Type B pancreatic cell (in vitro differentiated cells): ENCODE measurements at regions not wholly inside any gene's neighbourhood (a gene's known extent, or its start where the extent isn't known, plus 50 kb on each side); places are given as distances from the start of the nearest gene placed in this dataset.

Experiments used
- DNase-seq: peaks from one replicate; pipeline ENCODE4 v3.0.0; 2021; ENCODE audit warnings: mixed read lengths; ENCODE audit not compliant: unreplicated experiment; ENCODE audit errors: extremely low spot score
- H3K27ac Mint-ChIP-seq: 2 replicates; pipeline ENCODE4 v1.8.0; 2021; ENCODE audit warnings: mild to moderate bottlenecking, mixed read lengths
- H3K27me3 Mint-ChIP-seq: 2 replicates; pipeline ENCODE4 v1.8.0; 2021; ENCODE audit warnings: mixed read lengths
- H3K36me3 Mint-ChIP-seq: 2 replicates; pipeline ENCODE4 v1.8.0; 2021; ENCODE audit warnings: mixed read lengths
- H3K4me1 Mint-ChIP-seq: one replicate; pipeline ENCODE4 v1.8.0; 2021; ENCODE audit warnings: mixed read lengths; ENCODE audit not compliant: unreplicated experiment
- H3K4me3 Mint-ChIP-seq: 2 replicates; pipeline ENCODE4 v1.8.0; 2021; ENCODE audit warnings: mild to moderate bottlenecking, mixed read lengths
- H3K9me3 Mint-ChIP-seq: 2 replicates; pipeline ENCODE4 v1.8.0; 2021; ENCODE audit warnings: mixed read lengths
- CTCF ChIP-seq: fragments of 200-600 bp; sonication (generic); conservative IDR thresholded peaks from 2 replicates; pipeline ENCODE4 v1.5.0; 2021; ENCODE audit warnings: antibody characterized with exemption, mild to moderate bottlenecking

- no peak for TF ChIP-seq CTCF
Observed at GRCh38 chr12:130074661-130075406, 87.4 kb upstream of the FZD10 start.

GRCh38 chr12:130075497-130076076 is 86.7 kb upstream of the FZD10 start:
- DNase-seq: no peak
- no peak for TF ChIP-seq CTCF
- Mint-ChIP-seq H3K4me1 (peaks cover 39% of the 10 kb centered on the region), H3K27ac (no peak overlapping the region), H3K4me3 (no peak overlapping the region), H3K36me3 (no peaks in the 10 kb centered on the region), H3K27me3 (peaks cover 50% of the 10 kb centered on the region), H3K9me3 (peaks cover 9% of the 10 kb centered on the region)

More at GRCh38 chr12:130074661-130075406, 87.4 kb upstream of the FZD10 start:
- peaks cover 44% of the 10 kb centered on the region for H3K27me3 Mint-ChIP-seq
- no peak overlapping the region for H3K4me3 Mint-ChIP-seq
- H3K9me3 Mint-ChIP-seq: peaks cover 9% of the 10 kb centered on the region
- DNase-seq: no peak
- H3K27ac Mint-ChIP-seq: no peak overlapping the region
- peaks cover 41% of the 10 kb centered on the region for H3K4me1 Mint-ChIP-seq
- H3K36me3 Mint-ChIP-seq: no peaks in the 10 kb centered on the region

- DNase-seq: no peak
- H3K27me3 Mint-ChIP-seq: peaks cover 56% of the 10 kb centered on the region
- no peak for TF ChIP-seq CTCF
- peaks cover 9% of the 10 kb centered on the region for H3K9me3 Mint-ChIP-seq
- H3K27ac Mint-ChIP-seq: no peak overlapping the region
- H3K4me1 Mint-ChIP-seq: peaks cover 39% of the 10 kb centered on the region
- H3K4me3 Mint-ChIP-seq: no peak overlapping the region
- H3K36me3 Mint-ChIP-seq: no peaks in the 10 kb centered on the region
Observed at GRCh38 chr12:130076126-130076525, 86.1 kb upstream of the FZD10 start.

GRCh38 chr12:130076752-130077151 is 85.5 kb upstream of the FZD10 start:
- H3K27me3 Mint-ChIP-seq: peaks cover 57% of the 10 kb centered on the region
- no peak overlapping the region for H3K4me3 Mint-ChIP-seq
- H3K4me1 Mint-ChIP-seq: peaks cover 41% of the 10 kb centered on the region
- H3K9me3 Mint-ChIP-seq: peaks cover 9% of the 10 kb centered on the region
- TF ChIP-seq CTCF: no peak
- H3K36me3 Mint-ChIP-seq: no peaks in the 10 kb centered on the region
- no peak overlapping the region for H3K27ac Mint-ChIP-seq
- no peak for DNase-seq

- H3K4me1 Mint-ChIP-seq: peaks cover 49% of the 10 kb centered on the region
- no peak overlapping the region for H3K4me3 Mint-ChIP-seq
Observed at GRCh38 chr12:130078852-130079251, 83.4 kb upstream of the FZD10 start.

More at GRCh38 chr12:130078852-130079251, 83.4 kb upstream of the FZD10 start:
- TF ChIP-seq CTCF: no peak
- peaks cover 59% of the 10 kb centered on the region for H3K27me3 Mint-ChIP-seq
- H3K9me3 Mint-ChIP-seq: peaks cover 9% of the 10 kb centered on the region
- no peak overlapping the region for H3K27ac Mint-ChIP-seq
- DNase-seq: no peak
- H3K36me3 Mint-ChIP-seq: no peaks in the 10 kb centered on the region
